ENCODE measurements at regions not wholly inside any gene's neighbourhood (a gene's known extent, or its start where the extent isn't known, plus 50 kb on each side); places are given as distances from the start of the nearest gene placed in this dataset.

- 78 to 90% (median 85%) methylated on average over 5 of the region's 5 CpGs for WGBS, 4 donors
- peaks cover 0 to 11% of the 10 kb centered on the region in 2 donors for H3K4me1 ChIP-seq (replicated peaks in 1 of 2)
- H3K36me3 ChIP-seq (replicated peaks in 1 of 2): no peaks in the 10 kb centered on the region
- H3K27me3 ChIP-seq: no peaks in the 10 kb centered on the region
- no peaks in the 10 kb centered on the region for H3K9me3 ChIP-seq (replicated peaks in 1 of 3)
- peak overlapping the region in 1 of 5 donors; percentile 30 for H3K27ac ChIP-seq
- TF ChIP-seq POLR2A (IDR thresholded peaks at IDR 0.05) (no peak), CTCF (IDR thresholded peaks at IDR 0.05) (no peak)
- intact Hi-C loops (cut with DNase I): no loop called here
- DNase-seq: no peak
- H3K4me3 ChIP-seq: no peak overlapping the region
Measured at GRCh38 chr2:120819720-120820210, 84.1 kb downstream of the GLI2 start.

GRCh38 chr2:120820263-120820952 is 84.7 kb downstream of the GLI2 start:
- TF ChIP-seq CTCF (IDR thresholded peaks at IDR 0.05): no peak
- no peak for TF ChIP-seq POLR2A (IDR thresholded peaks at IDR 0.05)
- no peaks in the 10 kb centered on the region for H3K36me3 ChIP-seq (replicated peaks in 1 of 2)
- no peaks in the 10 kb centered on the region for H3K9me3 ChIP-seq (replicated peaks in 1 of 3)
- WGBS, 4 donors: 60 to 69% (median 67%) methylated on average over 12 to 19 of the region's 19 CpGs
- intact Hi-C loops (cut with DNase I): no loop called here
- peak overlapping the region in 2 of 5 donors; percentile 42 to 67 for H3K27ac ChIP-seq
- peak in 1 of 7 donors; percentile 72 for DNase-seq
- H3K4me1 ChIP-seq (replicated peaks in 1 of 2): peaks cover 0 to 11% of the 10 kb centered on the region in 2 donors
- no peak overlapping the region for H3K4me3 ChIP-seq
- H3K27me3 ChIP-seq: no peaks in the 10 kb centered on the region

- 53 to 100% (median 65%) methylated on average over 1 to 10 of the region's 10 CpGs for WGBS, 4 donors
- no peaks in the 10 kb centered on the region for H3K36me3 ChIP-seq (replicated peaks in 1 of 2)
- peak overlapping the region in 2 of 5 donors; percentile 42 to 67 for H3K27ac ChIP-seq
- H3K27me3 ChIP-seq: no peaks in the 10 kb centered on the region
- H3K4me1 ChIP-seq (replicated peaks in 1 of 2): peaks cover 0 to 15% of the 10 kb centered on the region in 2 donors
- DNase-seq: peak in 3 of 7 donors; percentile 10 to 71 (median 28)
- H3K4me3 ChIP-seq: no peak overlapping the region
- TF ChIP-seq CTCF (IDR thresholded peaks at IDR 0.05) (no peak), POLR2A (IDR thresholded peaks at IDR 0.05) (no peak)
- H3K9me3 ChIP-seq (replicated peaks in 1 of 3): no peaks in the 10 kb centered on the region
- intact Hi-C loops (cut with DNase I): no loop called here
Measured at GRCh38 chr2:120820953-120821279, 85.2 kb downstream of the GLI2 start.

GRCh38 chr2:120821446-120822160 is 85.9 kb downstream of the GLI2 start:
- Histone ChIP-seq H3K36me3 (replicated peaks in 1 of 2) (no peaks in the 10 kb centered on the region), H3K27me3 (no peaks in the 10 kb centered on the region), H3K9me3 (replicated peaks in 1 of 3) (no peaks in the 10 kb centered on the region), H3K4me1 (replicated peaks in 1 of 2) (peaks cover 0 to 15% of the 10 kb centered on the region in 2 donors), H3K4me3 (no peak overlapping the region), H3K27ac (peak overlapping the region in 1 of 5 donors; percentile 21)
- intact Hi-C loops (cut with DNase I): no loop called here
- 83 to 91% (median 90%) methylated on average over 12 to 15 of the region's 15 CpGs for WGBS, 4 donors
- no peak for TF ChIP-seq CTCF (IDR thresholded peaks at IDR 0.05)
- TF ChIP-seq POLR2A (IDR thresholded peaks at IDR 0.05): no peak
- no peak for DNase-seq
